ENCODE measurements at regions not wholly inside any gene's neighbourhood (a gene's known extent, or its start where the extent isn't known, plus 50 kb on each side); places are given as distances from the start of the nearest gene placed in this dataset.

DNA sequence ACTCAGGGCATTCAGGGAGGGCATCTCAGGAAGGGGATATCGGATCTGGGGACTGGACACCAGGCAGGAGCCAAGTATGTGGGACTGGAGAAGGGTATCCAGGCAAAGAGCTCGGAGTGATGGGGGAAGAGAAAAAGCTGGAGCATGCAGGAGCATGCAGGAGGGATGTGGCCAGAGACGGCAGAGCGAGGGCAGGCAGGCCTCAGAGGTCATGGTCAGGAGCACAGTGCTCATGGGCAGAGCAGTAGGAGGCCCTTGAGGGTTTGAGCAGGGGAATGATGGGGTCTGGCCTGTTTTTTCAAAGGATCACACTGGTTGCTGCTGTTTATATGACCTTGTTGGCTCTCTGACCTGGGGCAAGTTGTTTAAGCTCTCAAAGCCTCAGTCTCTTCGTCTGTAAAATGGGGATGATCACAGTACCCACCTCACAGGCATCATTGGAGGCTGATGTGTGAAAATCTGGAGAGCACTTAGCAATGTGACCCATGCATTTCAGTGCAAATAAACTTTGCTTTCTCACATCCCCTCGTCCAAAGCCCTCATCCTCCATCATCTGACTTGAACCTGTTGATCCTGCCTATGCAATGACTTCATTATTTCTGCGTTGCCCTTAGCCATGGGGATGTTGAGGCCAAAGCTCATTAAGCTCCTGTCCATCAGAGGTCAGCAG is 273.1 kb downstream of the MATN1 start:
- TF ChIP-seq, protein P1, sequence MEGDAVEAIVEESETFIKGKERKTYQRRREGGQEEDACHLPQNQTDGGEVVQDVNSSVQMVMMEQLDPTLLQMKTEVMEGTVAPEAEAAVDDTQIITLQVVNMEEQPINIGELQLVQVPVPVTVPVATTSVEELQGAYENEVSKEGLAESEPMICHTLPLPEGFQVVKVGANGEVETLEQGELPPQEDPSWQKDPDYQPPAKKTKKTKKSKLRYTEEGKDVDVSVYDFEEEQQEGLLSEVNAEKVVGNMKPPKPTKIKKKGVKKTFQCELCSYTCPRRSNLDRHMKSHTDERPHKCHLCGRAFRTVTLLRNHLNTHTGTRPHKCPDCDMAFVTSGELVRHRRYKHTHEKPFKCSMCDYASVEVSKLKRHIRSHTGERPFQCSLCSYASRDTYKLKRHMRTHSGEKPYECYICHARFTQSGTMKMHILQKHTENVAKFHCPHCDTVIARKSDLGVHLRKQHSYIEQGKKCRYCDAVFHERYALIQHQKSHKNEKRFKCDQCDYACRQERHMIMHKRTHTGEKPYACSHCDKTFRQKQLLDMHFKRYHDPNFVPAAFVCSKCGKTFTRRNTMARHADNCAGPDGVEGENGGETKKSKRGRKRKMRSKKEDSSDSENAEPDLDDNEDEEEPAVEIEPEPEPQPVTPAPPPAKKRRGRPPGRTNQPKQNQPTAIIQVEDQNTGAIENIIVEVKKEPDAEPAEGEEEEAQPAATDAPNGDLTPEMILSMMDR (IDR thresholded peaks at IDR 0.05) = no peak
- no peak for TF ChIP-seq POLR2A (IDR thresholded peaks at IDR 0.05)

Measured in upper lobe of left lung (tissue), 4 donors.